SW 1271 (cell line): ENCODE measurements at regions not wholly inside any gene's neighbourhood (a gene's known extent, or its start where the extent isn't known, plus 50 kb on each side); places are given as distances from the start of the nearest gene placed in this dataset.
"Not testable (repeated sequence)": the region's sequence is repeated elsewhere in the genome, so short reads cannot be mapped to it uniquely, and the experiment has no call there.

Experiments used
- DNase-seq, 2 experiments: peaks; one replicate each; lab custom pipeline; 2025; lab: John Stamatoyannopoulos, UW

- no peak for DNase-seq
Measured at GRCh38 chr6:4350567-4351519, 215.5 kb upstream of the ECI2 start.

DNA sequence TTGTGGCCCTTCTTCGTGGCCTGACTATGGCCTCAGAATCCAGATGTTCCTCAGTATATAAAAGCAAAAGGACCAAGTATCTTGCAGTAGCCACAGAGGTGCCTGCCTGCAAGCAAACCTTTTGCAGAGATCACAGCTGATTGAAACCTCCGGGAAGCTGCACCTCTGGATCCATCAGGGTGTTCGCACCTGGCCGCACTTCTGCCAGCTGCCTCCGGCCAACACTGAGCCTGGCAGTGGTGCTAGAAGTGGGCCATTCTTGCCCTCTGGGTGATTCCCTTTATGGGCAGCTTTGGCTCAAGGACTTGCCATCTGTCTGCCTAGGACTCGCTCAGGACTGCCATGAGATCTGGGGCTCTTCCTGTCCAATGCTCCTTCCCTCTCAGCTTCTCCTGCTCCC, 214.6 kb upstream of the ECI2 start:
- no peak for DNase-seq

- DNase-seq: no peak
Measured at GRCh38 chr6:4349323-4349722, 213.9 kb upstream of the ECI2 start.

DNA sequence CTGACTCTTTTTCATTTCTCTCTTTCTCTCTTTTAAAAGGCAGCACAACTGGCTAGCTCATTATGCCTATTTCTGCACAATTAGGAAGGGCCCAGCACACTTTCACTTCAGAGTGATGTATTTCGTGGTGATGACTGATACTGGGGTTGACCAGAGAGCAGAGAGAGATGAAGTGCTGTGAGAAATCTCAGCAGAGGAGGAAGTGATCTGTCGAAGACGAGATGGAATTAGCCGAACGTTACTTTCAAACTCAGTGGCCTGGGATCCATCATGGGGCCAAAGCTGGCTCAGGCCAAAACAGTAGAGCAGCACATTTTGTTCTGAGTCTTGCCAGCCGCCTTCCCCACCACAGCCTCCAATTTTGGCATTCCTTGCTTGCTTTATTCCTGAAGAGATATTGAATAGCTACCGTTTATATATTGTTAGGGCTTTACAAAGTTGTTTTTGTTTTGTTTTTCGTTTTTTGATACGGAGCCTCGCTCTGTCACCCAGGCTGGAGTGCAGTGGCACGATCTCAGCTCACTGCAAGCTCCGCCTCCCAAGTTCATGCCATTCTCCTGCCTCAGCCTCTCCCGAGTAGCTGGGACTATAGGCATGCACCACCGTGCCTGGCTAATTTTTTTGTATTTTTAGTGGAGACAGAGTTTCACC, 213.2 kb upstream of the ECI2 start:
- no peak for DNase-seq

DNA sequence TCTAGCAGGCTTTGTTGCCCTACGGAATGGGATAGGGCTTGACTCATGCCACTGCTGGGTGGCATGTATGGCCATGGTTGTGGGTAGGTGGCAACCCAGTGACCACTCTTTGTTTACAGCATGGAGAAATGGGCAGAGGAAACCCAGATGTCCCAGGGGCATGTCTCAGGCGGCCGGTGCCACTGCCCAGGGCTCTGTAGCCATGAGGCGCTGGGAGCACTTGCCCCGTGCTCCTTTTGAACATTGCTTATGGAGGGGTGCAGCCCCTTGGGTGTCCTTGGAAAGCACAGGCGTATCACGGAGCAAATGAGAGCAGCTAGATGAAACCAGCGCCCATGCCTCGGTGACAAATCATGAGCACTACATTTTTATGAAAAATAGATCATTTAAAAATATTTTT, 212.5 kb upstream of the ECI2 start:
- no peak for DNase-seq

DNA sequence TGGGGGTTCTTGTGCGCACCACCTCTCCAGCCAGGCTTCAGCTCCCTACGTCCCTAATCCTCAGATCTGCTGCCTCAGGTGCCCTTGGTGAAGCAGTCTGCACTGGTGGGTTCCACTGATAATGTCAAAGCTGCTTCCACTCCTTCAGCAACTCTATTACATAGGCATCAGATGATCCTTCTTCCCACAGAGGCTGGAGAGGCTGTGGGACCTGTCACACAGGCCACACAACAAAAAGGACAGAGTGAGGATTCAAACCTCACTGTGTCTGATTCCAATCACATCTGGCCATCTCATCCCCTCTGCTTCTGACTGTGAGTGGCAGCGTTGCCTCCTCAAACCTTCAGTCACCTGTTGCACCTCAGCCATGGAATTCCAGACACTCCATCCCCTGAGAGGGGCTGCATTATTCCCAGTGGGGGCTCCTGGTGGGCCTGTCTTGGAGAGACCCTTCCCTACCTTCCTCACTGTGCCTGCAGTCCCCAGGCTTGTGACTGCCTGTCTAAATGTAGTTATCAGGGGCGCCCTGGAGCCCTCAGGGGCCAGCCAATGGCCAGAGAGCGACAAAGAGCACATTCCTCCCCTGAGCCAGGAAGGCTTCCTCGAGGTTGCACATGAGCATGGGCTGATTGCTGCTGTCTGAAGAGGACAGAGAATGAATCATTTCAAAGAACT, 211.4 kb upstream of the ECI2 start:
- DNase-seq: no peak

DNA sequence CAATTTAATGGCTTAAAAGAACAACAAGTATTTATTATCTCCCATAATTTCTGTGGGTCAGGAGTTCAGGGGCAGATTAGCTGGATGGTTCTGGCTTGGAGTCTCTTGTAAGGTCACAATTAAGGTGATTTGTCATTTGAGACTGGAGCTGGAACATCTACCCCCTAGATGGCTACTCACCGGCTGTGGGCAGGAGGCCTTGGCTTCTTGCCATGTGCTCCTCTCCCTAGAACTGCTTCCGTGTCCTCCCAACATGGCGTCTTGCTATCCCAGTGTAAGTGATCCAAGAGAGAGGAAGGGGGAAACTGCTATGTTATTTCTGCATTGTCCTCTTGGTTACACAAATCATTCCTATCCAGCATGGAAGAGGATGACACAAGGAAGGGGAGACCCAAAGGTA, 210.2 kb upstream of the ECI2 start:
- DNase-seq: no peak

GRCh38 chr6:4344317-4344899, 209.0 kb upstream of the ECI2 start:
- no peak for DNase-seq

- DNase-seq: no peak
Measured at GRCh38 chr6:4342407-4343137, 207.2 kb upstream of the ECI2 start.

DNA sequence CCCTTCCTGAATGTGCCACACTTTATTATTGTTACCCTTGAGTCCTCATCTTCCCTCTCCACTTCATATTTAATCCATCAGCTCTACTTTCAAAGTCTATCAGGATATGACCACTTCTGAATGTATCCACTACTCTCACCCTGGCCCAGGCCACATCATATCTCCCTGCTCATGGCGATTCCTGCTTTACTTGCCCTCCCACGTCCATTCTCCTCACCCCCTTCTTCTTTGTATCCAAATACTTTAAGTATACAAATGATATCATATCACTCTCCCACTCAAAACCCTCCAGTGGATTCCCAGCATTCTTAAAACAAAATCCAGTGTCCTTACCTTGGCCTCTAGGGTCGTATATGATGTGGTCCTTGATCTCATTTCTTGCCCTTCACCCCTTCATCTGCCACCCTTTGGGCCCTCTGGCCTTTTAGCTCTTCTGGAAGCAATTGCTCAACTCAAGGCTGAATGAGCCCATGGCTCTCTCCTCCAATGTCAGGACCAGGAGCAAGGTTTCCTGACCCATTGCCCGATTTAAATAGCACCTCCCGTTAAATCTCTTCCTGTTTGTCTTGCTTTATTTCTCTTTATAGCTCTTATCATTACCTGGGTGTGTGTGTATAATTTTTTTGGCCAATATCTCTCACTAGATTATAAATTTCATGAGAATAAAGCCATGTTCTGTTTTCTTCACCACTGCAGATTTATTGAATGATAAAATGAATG, 205.9 kb upstream of the ECI2 start:
- no peak for DNase-seq

DNA sequence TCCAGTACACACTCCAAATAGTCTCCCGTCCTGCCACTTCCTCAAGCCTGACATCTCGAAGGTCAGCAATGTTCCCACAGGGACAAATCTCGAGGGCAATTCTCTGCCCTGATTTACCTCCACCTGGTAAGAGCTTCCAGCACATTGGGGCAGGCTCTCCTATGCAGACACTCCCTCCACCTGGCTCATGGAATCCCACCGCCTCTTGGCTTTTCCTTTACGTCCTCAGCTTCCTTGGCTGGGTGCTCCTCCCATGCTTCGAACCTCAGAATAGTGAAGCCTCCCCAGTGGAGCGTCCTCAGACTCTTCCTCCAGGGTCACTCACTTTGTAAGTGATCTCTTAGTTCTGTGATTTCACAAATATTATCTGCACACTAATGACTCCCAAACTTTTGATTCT, 205.2 kb upstream of the ECI2 start:
- DNase-seq: no peak

- no peak for DNase-seq
Measured at GRCh38 chr6:4338884-4339283, 203.5 kb upstream of the ECI2 start.

DNA sequence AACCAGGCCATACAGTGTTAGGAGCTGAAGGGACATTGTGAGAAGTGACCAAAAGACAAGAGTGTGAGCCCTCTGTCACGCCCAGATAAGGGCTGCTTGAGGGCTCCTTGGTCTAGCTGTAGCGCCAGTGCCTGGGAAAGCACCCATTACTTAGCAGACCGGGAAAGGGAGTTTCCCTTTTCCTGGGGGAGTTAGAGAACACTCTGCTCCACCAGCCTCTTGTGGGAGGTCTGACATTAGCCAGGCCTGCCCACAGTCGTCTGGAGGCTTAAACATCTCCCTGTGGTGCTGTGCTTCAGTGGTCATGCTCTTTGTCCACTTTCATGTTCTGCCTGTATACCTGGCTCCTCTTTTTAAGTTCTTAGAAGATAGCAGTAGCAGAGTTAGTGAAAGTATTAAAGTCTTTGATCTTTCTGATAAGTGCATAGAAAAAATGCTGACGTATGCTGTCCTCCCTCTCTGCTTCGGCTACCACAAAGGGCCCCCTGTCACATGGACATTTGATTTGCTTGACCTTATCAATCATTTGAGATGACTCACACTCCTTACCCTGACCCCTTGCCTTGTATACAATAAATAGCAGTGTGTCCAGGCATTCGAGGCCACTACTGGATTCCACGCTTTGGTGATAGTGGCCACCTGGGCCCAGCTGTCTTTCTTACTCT, 201.5 kb upstream of the ECI2 start:
- DNase-seq: no peak

DNA sequence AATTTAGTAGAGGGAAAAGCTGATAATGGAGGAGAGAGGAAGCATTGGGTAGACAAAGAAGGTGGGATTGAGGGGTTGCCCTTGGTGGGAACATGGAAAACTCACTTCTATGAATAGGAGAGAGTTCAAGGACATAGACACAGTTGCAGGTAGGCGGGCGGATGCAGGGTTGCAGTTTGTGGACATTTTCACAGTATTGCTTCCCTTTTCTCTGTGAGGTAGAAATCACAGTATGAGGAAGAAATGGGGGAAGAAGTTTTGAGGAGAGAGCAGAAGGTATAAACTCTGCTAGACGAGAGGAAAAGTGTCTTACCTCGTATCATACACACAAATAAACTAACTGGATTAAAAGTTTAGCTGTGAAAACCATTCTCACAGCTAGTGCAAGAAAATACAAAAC, 200.7 kb upstream of the ECI2 start:
- no peak for DNase-seq

DNA sequence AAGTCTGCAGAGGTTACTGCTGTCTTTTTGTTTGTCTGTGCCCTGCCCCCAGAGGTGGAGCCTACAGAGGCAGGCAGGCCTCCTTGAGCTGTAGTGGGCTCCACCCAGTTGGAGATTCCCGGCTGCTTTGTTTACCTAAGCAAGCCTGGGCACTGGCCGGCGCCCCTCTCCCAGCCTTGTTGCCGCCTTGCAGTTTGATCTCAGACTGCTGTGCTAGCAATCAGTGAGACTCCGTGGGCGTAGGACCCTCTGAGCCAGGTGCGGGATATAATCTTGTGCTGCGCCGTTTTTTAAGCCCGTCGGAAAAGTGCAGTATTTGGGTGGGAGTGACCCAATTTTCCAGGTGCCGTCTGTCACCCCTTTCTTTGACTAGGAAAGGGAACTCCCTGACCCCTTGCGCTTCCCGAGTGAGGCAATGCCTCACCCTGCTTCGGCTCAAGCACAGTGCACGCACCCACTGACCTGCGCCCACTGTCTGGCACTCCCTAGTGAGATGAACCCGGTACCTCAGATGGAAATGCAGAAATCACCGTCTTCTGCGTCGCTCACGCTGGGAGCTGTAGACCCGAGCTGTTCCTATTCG, 198.9 kb upstream of the ECI2 start:
- DNase-seq: not testable (repeated sequence)

DNA sequence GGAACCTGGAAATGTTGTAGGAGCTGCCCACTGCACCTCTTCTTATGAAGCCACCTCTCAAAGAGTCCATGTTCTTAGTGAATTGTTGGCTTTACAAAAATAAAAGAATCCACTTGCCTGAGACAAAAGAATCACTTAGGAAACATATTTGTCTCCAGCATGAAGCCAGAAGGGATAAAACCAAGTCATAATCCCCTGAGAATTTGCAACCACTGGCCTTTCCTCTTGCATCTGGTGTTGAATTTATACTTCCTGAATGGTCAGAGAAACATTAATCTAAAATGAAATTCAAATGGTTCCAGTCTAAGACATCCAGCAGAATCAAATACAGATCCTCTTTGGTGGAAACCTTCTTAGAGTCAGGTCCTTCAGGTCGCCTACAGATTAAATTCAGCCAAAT, 192.5 kb upstream of the ECI2 start:
- no peak for DNase-seq

DNA sequence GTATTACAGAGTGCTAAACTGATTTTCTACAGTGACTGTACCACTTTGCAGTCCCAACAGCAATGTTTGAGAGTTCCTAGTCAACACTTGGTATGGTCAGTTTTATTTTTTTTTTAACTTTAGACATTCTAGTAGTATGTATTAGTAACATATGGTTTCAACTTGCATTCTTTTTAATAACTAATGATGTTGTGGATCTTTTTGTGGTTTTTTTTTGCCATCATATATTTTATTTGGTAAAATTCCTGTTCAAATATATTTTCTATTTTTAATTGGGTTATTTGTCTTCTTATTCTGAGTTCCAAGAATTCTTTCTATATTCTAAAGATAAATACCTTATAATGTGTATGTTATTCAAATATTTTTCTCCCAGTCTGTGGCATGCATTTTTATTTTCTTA, 189.4 kb upstream of the ECI2 start:
- no peak for DNase-seq

DNA sequence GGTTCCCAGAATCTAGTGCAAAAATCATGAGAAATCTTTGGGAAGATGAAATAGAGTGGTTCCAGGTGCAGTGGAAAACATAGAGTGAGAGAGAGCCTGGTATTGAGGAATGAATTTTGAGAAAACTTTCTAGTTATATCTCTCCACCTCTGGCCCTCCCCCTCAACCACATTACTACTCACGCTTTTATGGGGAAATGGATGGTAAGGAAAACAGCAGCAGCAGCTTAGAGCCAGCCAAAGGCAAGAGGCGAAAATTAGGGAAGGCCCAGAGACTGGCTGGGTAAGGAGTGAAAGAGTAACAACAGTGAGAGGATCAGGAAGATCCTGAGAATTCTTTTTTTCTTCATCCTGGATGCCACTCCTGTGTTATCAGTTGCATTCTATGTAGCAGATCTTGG, 187.9 kb upstream of the ECI2 start:
- no peak for DNase-seq

DNA sequence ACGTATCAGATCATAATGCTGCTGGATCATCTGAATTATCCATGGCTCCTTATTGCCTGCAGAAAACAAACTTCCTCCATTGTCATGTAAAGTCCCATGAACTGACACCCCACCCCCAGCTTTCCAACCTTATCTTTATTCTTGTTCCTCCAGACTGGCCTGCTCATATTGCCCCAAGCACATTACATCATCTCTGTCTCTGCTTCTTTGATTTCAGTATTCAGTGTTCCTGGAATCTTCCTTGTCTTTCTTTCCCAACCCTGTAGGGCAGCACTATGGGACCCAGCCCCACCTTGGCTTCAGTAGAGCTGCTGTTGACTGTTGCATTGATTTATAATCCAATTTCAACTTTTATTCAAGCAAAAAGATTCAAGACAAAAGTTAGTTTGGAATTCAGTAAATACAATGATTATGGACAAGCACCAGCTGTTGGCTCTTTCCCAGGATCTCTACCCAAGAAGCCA, 187.5 kb upstream of the ECI2 start:
- DNase-seq: no peak
